IMR-90 (cell line): ENCODE measurements at regions not wholly inside any gene's neighbourhood (a gene's known extent, or its start where the extent isn't known, plus 50 kb on each side); places are given as distances from the start of the nearest gene placed in this dataset.

ENCODE experiments used
- ATAC-seq: fragments of 200-7000 bp; cut with Tn5 transposase; 2 replicates; pipeline ENCODE4 v1.9.1; 2020; ENCODE audit warnings: low read depth, mild to moderate bottlenecking, moderate library complexity
- BruUV-seq: library from RNA; stranded (reverse); fragments of 400-500 nt; replicated peaks from 2 replicates; lab custom pipeline; 2021; lab: Mats Ljungman, UMichigan
- CTCF ChIA-PET: fragments of 300-600 bp; formaldehyde crosslinking; extraction: SDS; loops from one replicate; lab custom pipeline; 2021; ENCODE audit warnings: antibody characterized with exemption; lab: Yijun Ruan, JAX
- POLR2A ChIA-PET: fragments of 300-600 bp; sonication (Branson Sonifier 250); formaldehyde crosslinking; loops from one replicate; lab custom pipeline; 2022; ENCODE audit warnings: antibody characterized with exemption; ENCODE audit not compliant: unreplicated experiment; lab: Charles Lee
- DNase-seq: peaks from one replicate; pipeline ENCODE4 v3.0.0; 2013
- H2AFZ ChIP-seq: replicated peaks from 2 replicates; pipeline ENCODE3; 2013; ENCODE audit warnings: low read length, mild to moderate bottlenecking; ENCODE audit not compliant: poor library complexity
- H2AK5ac ChIP-seq: 2 replicates; pipeline ENCODE4 v1.6.1; 2013; ENCODE audit warnings: low read depth, low read length, inconsistent platforms
- H2AK9ac ChIP-seq: replicated peaks from 2 replicates; pipeline ENCODE3; 2013; ENCODE audit warnings: mild to moderate bottlenecking, low read depth, low read length, moderate library complexity; ENCODE audit not compliant: poor library complexity
- H2BK120ac ChIP-seq: 2 replicates; pipeline ENCODE4 v1.6.1; 2013; ENCODE audit warnings: low read depth, low read length, inconsistent platforms
- H2BK15ac ChIP-seq: 3 replicates; pipeline ENCODE4 v1.6.1; 2013; ENCODE audit warnings: low read depth, low read length, inconsistent platforms
- H2BK20ac ChIP-seq: 2 replicates; pipeline ENCODE4 v1.6.1; 2013; ENCODE audit warnings: low read depth, mild to moderate bottlenecking, inconsistent platforms, low read length, moderate library complexity
- H2BK5ac ChIP-seq: 2 replicates; pipeline ENCODE4 v1.6.1; 2013; ENCODE audit warnings: mild to moderate bottlenecking, low read depth, low read length, inconsistent platforms; ENCODE audit not compliant: poor library complexity, severe bottlenecking
- H3K14ac ChIP-seq: replicated peaks from 2 replicates; pipeline ENCODE4 v1.6.1; 2013; ENCODE audit warnings: low read depth, low read length, inconsistent platforms
- H3K18ac ChIP-seq: 2 replicates; pipeline ENCODE4 v1.6.1; 2013; ENCODE audit warnings: low read depth, low read length, control low read depth
- H3K23ac ChIP-seq: 2 replicates; pipeline ENCODE4 v1.6.1; 2013; ENCODE audit warnings: low read depth, low read length, inconsistent platforms
- H3K27ac ChIP-seq: 2 replicates; pipeline ENCODE4 v1.5.1; 2013; ENCODE audit warnings: mild to moderate bottlenecking, control low read depth, low read length; ENCODE audit not compliant: insufficient read depth
- H3K27me3 ChIP-seq: 2 replicates; pipeline ENCODE4 v1.6.1; 2013; ENCODE audit warnings: low read length; ENCODE audit not compliant: control insufficient read depth, insufficient read depth
- H3K36me3 ChIP-seq: 2 replicates; pipeline ENCODE4 v1.6.1; 2013; ENCODE audit warnings: low read length, mixed read lengths; ENCODE audit not compliant: control insufficient read depth, insufficient read depth
- H3K4ac ChIP-seq: 2 replicates; pipeline ENCODE4 v1.6.1; 2013; ENCODE audit warnings: low read depth, low read length, inconsistent platforms
- H3K4me1 ChIP-seq: 2 replicates; pipeline ENCODE4 v1.6.1; 2013; ENCODE audit warnings: low read length, mixed read lengths; ENCODE audit not compliant: control insufficient read depth, insufficient read depth
- H3K4me2 ChIP-seq: 2 replicates; pipeline ENCODE4 v1.6.1; 2013; ENCODE audit warnings: low read depth, mild to moderate bottlenecking, control low read depth, low read length, moderate library complexity
- H3K4me3 ChIP-seq: 2 replicates; pipeline ENCODE4 v1.5.1; 2013; ENCODE audit warnings: low read depth, mild to moderate bottlenecking, control low read depth, low read length, moderate library complexity; ENCODE audit not compliant: insufficient read depth
- H3K56ac ChIP-seq: 2 replicates; pipeline ENCODE4 v1.6.1; 2013; ENCODE audit warnings: low read length, inconsistent platforms; ENCODE audit not compliant: insufficient read depth; ENCODE audit errors: extremely low read depth
- H3K79me1 ChIP-seq, 2 experiments: 2 replicates each; pipeline ENCODE4 v1.6.1; 2013; ENCODE audit warnings: low read length in 2 of 2, inconsistent platforms in 1 of 2, low read depth in 1 of 2
- H3K9ac ChIP-seq: 2 replicates; pipeline ENCODE4 v1.6.1; 2013; ENCODE audit warnings: low read depth, low read length, control low read depth
- H3K9me1 ChIP-seq: 2 replicates; pipeline ENCODE4 v1.6.1; 2013; ENCODE audit warnings: low read length, inconsistent platforms; ENCODE audit not compliant: insufficient read depth
- H3K9me3 ChIP-seq: 2 replicates; pipeline ENCODE4 v1.6.1; 2013; ENCODE audit warnings: low read length; ENCODE audit not compliant: control insufficient read depth, insufficient read depth
- H4K20me1 ChIP-seq: 2 replicates; pipeline ENCODE4 v1.6.1; 2013; ENCODE audit warnings: low read length, inconsistent platforms; ENCODE audit not compliant: insufficient read depth
- H4K5ac ChIP-seq: 2 replicates; pipeline ENCODE4 v1.6.1; 2013; ENCODE audit warnings: mild to moderate bottlenecking, low read depth, low read length, control low read depth
- H4K8ac ChIP-seq, 2 experiments: 2 replicates each; pipeline ENCODE4 v1.6.1; 2013; ENCODE audit warnings: low read depth in 2 of 2, low read length in 2 of 2, control low read depth in 1 of 2, inconsistent platforms in 1 of 2
- H4K91ac ChIP-seq: 2 replicates; pipeline ENCODE4 v1.6.1; 2013; ENCODE audit warnings: low read depth, low read length, inconsistent platforms; ENCODE audit not compliant: insufficient read depth
- MAFK ChIP-seq: IDR thresholded peaks from 2 replicates; pipeline ENCODE4 v1.6.1; 2012; ENCODE audit warnings: low read depth, low read length, improper control_type of control experiment
- NFE2L2 ChIP-seq: fragments of 150-350 bp; IDR thresholded peaks from 2 replicates; pipeline ENCODE4 v1.6.1; 2016; ENCODE audit warnings: low read depth, mild to moderate bottlenecking, low read length
- USF2 ChIP-seq: fragments of 150-350 bp; IDR thresholded peaks from 2 replicates; pipeline ENCODE4 v1.6.1; 2017; ENCODE audit warnings: mild to moderate bottlenecking, antibody characterized with exemption, low read length, low read depth
- WGBS, 2 experiments: methylation state at CpG; one replicate each; pipeline versions ENCODE4 v1.1.5 to v1.1.7; 2013; ENCODE audit warnings: missing lambda C conversion rate in 2 of 2; ENCODE audit not compliant: insufficient read length in 1 of 2; ENCODE audit errors: extremely low coverage in 2 of 2; 5-methylcytosine and 5-hydroxymethylcytosine counted together
- dilution Hi-C: fragments of 300-500 bp; cut with HindIII; formaldehyde crosslinking; loops from one replicate; pipeline ENCODE4 v1.14.3; 2018; ENCODE audit warnings: low sequenced_read_pairs; ENCODE audit not compliant: unreplicated experiment
- in situ Hi-C: fragments of 300-500 bp; cut with MboI; formaldehyde crosslinking; loops from 3 replicates; pipeline ENCODE4 v1.14.3; 2019; ENCODE audit warnings: low sequenced_read_pairs, inconsistent platforms, mixed read lengths
- intact Hi-C: fragments of 100-400 bp; cut with micrococcal nuclease; formaldehyde crosslinking; loops from 2 replicates; pipeline ENCODE4 v1.10.0; 2022

DNA sequence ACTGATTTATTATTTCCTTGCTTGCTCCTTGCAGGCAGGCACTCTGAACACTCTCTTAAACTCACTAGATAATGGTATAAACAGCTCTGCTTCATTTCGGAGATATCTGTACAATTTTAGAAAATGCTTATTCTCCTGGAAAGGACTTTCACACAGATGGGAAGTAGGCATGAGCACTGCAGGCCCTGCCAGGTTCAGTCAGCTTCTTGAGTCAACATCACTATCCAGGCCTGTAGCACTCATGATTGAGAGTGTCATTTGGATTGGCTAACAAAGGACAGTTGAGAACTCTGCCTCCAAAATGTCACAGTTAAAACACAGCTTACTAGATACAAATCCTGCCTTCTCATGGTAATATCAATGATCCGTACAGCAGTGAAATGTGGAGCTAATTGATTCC lies 181.9 kb downstream of the CYYR1 start:
- ChIA-PET CTCF (no interaction called here), POLR2A (no interaction called here)
- no peak overlapping the region for H3K9ac ChIP-seq
- in situ Hi-C loops, result no loop called here
- H4K5ac ChIP-seq, result no peak overlapping the region
- H3K27me3 ChIP-seq, result no peaks in the 10 kb centered on the region
- H4K8ac ChIP-seq, result no peak overlapping the region
- no peak for TF ChIP-seq MAFK
- TF ChIP-seq USF2, result no peak
- no peak for TF ChIP-seq NFE2L2
- no peak overlapping the region for H3K23ac ChIP-seq
- intact Hi-C loops, result no loop called here
- H2AK9ac ChIP-seq, result no peak overlapping the region
- no peak overlapping the region for H2BK15ac ChIP-seq
- H3K9me1 ChIP-seq, result no peaks in the 10 kb centered on the region
- no peak overlapping the region for H2BK120ac ChIP-seq
- no peaks in the 10 kb centered on the region for H3K9me3 ChIP-seq
- H3K4me2 ChIP-seq, result no peak overlapping the region
- H3K4ac ChIP-seq, result no peak overlapping the region
- H4K91ac ChIP-seq, result no peak overlapping the region
- H3K36me3 ChIP-seq, result no peaks in the 10 kb centered on the region
- DNase-seq, result no peak
- H4K20me1 ChIP-seq, result no peaks in the 10 kb centered on the region
- dilution Hi-C loops, result no loop called here
- no peak overlapping the region for H3K4me3 ChIP-seq
- no peak overlapping the region for H3K18ac ChIP-seq
- no peak overlapping the region for H3K56ac ChIP-seq
- no TSS peak for BruUV-seq
- no peak overlapping the region for H3K27ac ChIP-seq
- no peak overlapping the region for H2BK5ac ChIP-seq
- 71% methylated on average over 1 of the region's 2 CpGs; no CpG with 5 or more reads in 1 of the 2 experiments for WGBS, 2 experiments
- H2BK20ac ChIP-seq, result no peak overlapping the region
- no peaks in the 10 kb centered on the region for H3K79me1 ChIP-seq
- no peak overlapping the region for H2AFZ ChIP-seq
- H2AK5ac ChIP-seq, result no peak overlapping the region
- H3K4me1 ChIP-seq, result no peaks in the 10 kb centered on the region
- no peak overlapping the region for H3K14ac ChIP-seq
- no peak for ATAC-seq
